Adipocyte (in vitro differentiated cells): ENCODE measurements at regions not wholly inside any gene's neighbourhood (a gene's known extent, or its start where the extent isn't known, plus 50 kb on each side); places are given as distances from the start of the nearest gene placed in this dataset.

Experiments used
- DNase-seq: peaks from one replicate; pipeline ENCODE4 v3.0.0-alpha.2; 2015; ENCODE audit warnings: low read depth
- H3K27me3 ChIP-seq: replicated peaks from 2 replicates; pipeline ENCODE4 v1.7.0; 2013; ENCODE audit warnings: mild to moderate bottlenecking, low read length, moderate library complexity; ENCODE audit not compliant: control insufficient read depth, insufficient read depth
- H3K36me3 ChIP-seq: 2 replicates; pipeline ENCODE4 v1.7.0; 2013; ENCODE audit warnings: low read length, mild to moderate bottlenecking, moderate library complexity; ENCODE audit not compliant: control insufficient read depth, insufficient read depth, severe bottlenecking
- H3K4me1 ChIP-seq: 2 replicates; pipeline ENCODE4 v1.7.0; 2013; ENCODE audit warnings: mild to moderate bottlenecking, low read length, moderate library complexity; ENCODE audit not compliant: control insufficient read depth, insufficient read depth
- H3K4me3 ChIP-seq: 2 replicates; pipeline ENCODE4 v1.7.0; 2013; ENCODE audit warnings: mild to moderate bottlenecking, low read length, moderate library complexity
- H3K9ac ChIP-seq: 2 replicates; pipeline ENCODE4 v1.7.0; 2013; ENCODE audit warnings: mild to moderate bottlenecking, low read length, moderate library complexity
- H3K9me3 ChIP-seq: 2 replicates; pipeline ENCODE4 v1.7.0; 2013; ENCODE audit warnings: mild to moderate bottlenecking, low read length, moderate library complexity; ENCODE audit not compliant: control insufficient read depth

- H3K4me1 ChIP-seq, result no peaks in the 10 kb centered on the region
- no peak overlapping the region for H3K9ac ChIP-seq
- no peak overlapping the region for H3K4me3 ChIP-seq
- no peaks in the 10 kb centered on the region for H3K36me3 ChIP-seq
- H3K27me3 ChIP-seq, result peaks cover 20% of the 10 kb centered on the region
- H3K9me3 ChIP-seq, result no peaks in the 10 kb centered on the region
- DNase-seq, result no peak
These were observed 157.4 kb downstream of the RBFOX3 start for GRCh38 chr17:79453481-79453880.

GRCh38 chr17:79452706-79453105 is 158.1 kb downstream of the RBFOX3 start:
- H3K9me3 ChIP-seq, result no peaks in the 10 kb centered on the region
- H3K4me3 ChIP-seq, result no peak overlapping the region
- no peaks in the 10 kb centered on the region for H3K4me1 ChIP-seq
- H3K36me3 ChIP-seq, result no peaks in the 10 kb centered on the region
- DNase-seq, result no peak
- peaks cover 24% of the 10 kb centered on the region for H3K27me3 ChIP-seq
- no peak overlapping the region for H3K9ac ChIP-seq

GRCh38 chr17:79451167-79451566 is 159.7 kb downstream of the RBFOX3 start:
- DNase-seq, result no peak
- no peak overlapping the region for H3K4me3 ChIP-seq
- H3K9ac ChIP-seq, result no peak overlapping the region
- H3K27me3 ChIP-seq, result peaks cover 39% of the 10 kb centered on the region
- H3K4me1 ChIP-seq, result no peaks in the 10 kb centered on the region
- H3K36me3 ChIP-seq, result no peaks in the 10 kb centered on the region
- H3K9me3 ChIP-seq, result no peaks in the 10 kb centered on the region

- no peaks in the 10 kb centered on the region for H3K9me3 ChIP-seq
- no peaks in the 10 kb centered on the region for H3K4me1 ChIP-seq
- H3K36me3 ChIP-seq, result no peaks in the 10 kb centered on the region
- H3K9ac ChIP-seq, result no peak overlapping the region
- peaks cover 35% of the 10 kb centered on the region for H3K27me3 ChIP-seq
- no peak for DNase-seq
- H3K4me3 ChIP-seq, result no peak overlapping the region
These were observed 164.3 kb downstream of the RBFOX3 start for GRCh38 chr17:79446399-79447009.

- Histone ChIP-seq H3K4me1 (no peaks in the 10 kb centered on the region), H3K4me3 (no peak overlapping the region), H3K27me3 (peaks cover 46% of the 10 kb centered on the region), H3K9me3 (no peaks in the 10 kb centered on the region), H3K9ac (no peak overlapping the region), H3K36me3 (no peaks in the 10 kb centered on the region)
- DNase-seq, result no peak
These were observed 166.7 kb downstream of the RBFOX3 start for GRCh38 chr17:79444198-79444597.

GRCh38 chr17:79443026-79443425 is 167.8 kb downstream of the RBFOX3 start:
- H3K36me3 ChIP-seq, result no peaks in the 10 kb centered on the region

GRCh38 chr17:79441356-79442160 is 169.3 kb downstream of the RBFOX3 start:
- H3K36me3 ChIP-seq, result no peaks in the 10 kb centered on the region
- H3K4me1 ChIP-seq, result no peaks in the 10 kb centered on the region
- no peak overlapping the region for H3K4me3 ChIP-seq
- peaks cover 49% of the 10 kb centered on the region for H3K27me3 ChIP-seq
- no peaks in the 10 kb centered on the region for H3K9me3 ChIP-seq
- no peak for DNase-seq
- H3K9ac ChIP-seq, result no peak overlapping the region

More at GRCh38 chr17:79443026-79443425, 167.8 kb downstream of the RBFOX3 start:
- Histone ChIP-seq H3K4me3 (no peak overlapping the region), H3K9me3 (no peaks in the 10 kb centered on the region), H3K27me3 (peaks cover 51% of the 10 kb centered on the region), H3K4me1 (no peaks in the 10 kb centered on the region), H3K9ac (no peak overlapping the region)
- DNase-seq, result no peak

GRCh38 chr17:79440251-79440650 is 170.6 kb downstream of the RBFOX3 start:
- Histone ChIP-seq H3K36me3 (no peaks in the 10 kb centered on the region), H3K9me3 (no peaks in the 10 kb centered on the region), H3K4me3 (no peak overlapping the region), H3K9ac (no peak overlapping the region), H3K4me1 (no peaks in the 10 kb centered on the region), H3K27me3 (peaks cover 52% of the 10 kb centered on the region)
- DNase-seq, result no peak

GRCh38 chr17:79439493-79439892 is 171.4 kb downstream of the RBFOX3 start:
- H3K27me3 ChIP-seq, result peaks cover 49% of the 10 kb centered on the region
- no peak for DNase-seq
- H3K4me1 ChIP-seq, result no peaks in the 10 kb centered on the region
- no peaks in the 10 kb centered on the region for H3K9me3 ChIP-seq
- no peaks in the 10 kb centered on the region for H3K36me3 ChIP-seq
- no peak overlapping the region for H3K9ac ChIP-seq
- H3K4me3 ChIP-seq, result no peak overlapping the region

- Histone ChIP-seq H3K9me3 (peaks cover 7% of the 10 kb centered on the region), H3K36me3 (no peaks in the 10 kb centered on the region), H3K27me3 (peaks cover 56% of the 10 kb centered on the region), H3K9ac (no peak overlapping the region), H3K4me3 (no peak overlapping the region), H3K4me1 (no peaks in the 10 kb centered on the region)
- no peak for DNase-seq
These were observed 172.1 kb downstream of the RBFOX3 start for GRCh38 chr17:79438546-79439334.

- no peak for DNase-seq
- H3K9me3 ChIP-seq, result peaks cover 7% of the 10 kb centered on the region
- no peaks in the 10 kb centered on the region for H3K36me3 ChIP-seq
- H3K9ac ChIP-seq, result no peak overlapping the region
- no peaks in the 10 kb centered on the region for H3K4me1 ChIP-seq
- H3K27me3 ChIP-seq, result peaks cover 63% of the 10 kb centered on the region
- no peak overlapping the region for H3K4me3 ChIP-seq
These were observed 172.8 kb downstream of the RBFOX3 start for GRCh38 chr17:79438058-79438457.
